SKM-1 treated with dmso at 0.1 percent for 144 hours (cell line): ENCODE measurements at regions not wholly inside any gene's neighbourhood (a gene's known extent, or its start where the extent isn't known, plus 50 kb on each side); places are given as distances from the start of the nearest gene placed in this dataset.
"Not testable (repeated sequence)": the region's sequence is repeated elsewhere in the genome, so short reads cannot be mapped to it uniquely, and the experiment has no call there.

ENCODE experiments used
- DNase-seq: peaks from one replicate; lab custom pipeline; 2025; ENCODE audit not compliant: unreplicated experiment; lab: John Stamatoyannopoulos, UW

DNA sequence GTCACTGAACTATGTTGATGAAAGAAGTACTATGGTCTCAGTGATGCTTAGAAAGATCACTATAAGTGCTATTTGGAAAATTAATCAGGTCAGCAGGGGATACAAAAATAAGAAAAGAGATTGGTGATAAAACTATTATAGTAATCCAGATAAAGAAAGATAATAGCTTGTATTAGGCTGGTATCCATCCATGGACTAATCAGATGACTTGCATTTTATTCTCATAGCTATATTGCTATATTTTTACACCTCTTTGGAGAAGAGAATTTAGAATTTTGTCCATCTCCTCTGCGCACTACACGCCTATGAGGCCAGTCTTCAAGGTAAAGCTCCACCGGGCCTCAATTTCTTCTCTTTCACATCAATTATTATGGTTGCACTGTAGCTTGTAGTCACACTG, 635.1 kb upstream of the DDX18 start:
- no peak for DNase-seq

DNA sequence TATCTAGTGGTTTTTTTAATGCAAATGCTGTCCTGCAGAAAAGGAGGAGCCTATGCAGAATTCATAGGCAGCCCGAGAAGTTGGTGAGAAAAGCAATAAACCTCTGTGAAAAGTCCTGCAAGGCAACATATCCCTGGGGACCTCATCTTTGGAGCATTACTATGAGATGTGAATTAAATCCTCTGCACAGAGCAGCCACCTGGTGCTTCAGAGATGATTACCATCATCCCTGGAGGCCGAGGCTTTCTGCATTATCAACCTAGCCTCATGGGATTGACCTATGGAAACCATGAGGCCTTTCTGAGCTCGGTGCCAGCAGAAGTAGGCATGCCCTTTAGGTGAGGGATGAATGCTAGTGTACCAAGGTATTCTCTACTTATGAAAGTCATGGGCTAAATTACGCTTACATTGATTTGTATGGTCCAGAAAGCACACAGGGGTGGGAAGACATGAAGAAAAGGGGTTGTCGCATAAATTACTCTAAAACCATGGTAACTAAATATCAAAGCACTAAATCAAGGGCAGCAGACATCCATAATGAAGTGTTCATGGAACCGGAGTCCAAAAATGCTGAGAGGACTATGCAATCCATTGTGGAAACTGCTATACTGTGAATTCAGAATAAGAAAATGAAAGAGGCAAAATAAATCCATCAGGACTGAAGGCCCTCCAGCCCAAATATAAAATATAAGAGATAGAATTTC, 623.5 kb upstream of the DDX18 start:
- DNase-seq = no peak

DNA sequence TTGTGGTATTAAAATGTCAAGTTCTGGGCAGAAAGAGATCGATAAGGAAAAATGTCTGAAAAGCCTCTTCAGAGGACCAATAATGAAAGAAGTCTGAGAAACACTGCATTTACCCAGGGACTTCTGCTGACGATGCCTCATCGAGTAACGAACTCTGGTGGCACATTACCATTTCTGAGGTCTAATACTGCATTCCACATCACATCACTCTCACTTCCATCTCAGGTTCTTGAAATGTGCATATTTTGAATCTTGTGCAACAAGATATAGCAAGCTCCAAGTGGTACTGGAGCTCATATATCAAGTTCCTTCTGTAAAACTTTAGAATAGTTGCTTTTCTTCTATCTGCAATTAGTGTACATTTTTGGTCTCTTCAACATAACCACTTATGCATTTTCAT, 619.1 kb upstream of the DDX18 start:
- no peak for DNase-seq

DNA sequence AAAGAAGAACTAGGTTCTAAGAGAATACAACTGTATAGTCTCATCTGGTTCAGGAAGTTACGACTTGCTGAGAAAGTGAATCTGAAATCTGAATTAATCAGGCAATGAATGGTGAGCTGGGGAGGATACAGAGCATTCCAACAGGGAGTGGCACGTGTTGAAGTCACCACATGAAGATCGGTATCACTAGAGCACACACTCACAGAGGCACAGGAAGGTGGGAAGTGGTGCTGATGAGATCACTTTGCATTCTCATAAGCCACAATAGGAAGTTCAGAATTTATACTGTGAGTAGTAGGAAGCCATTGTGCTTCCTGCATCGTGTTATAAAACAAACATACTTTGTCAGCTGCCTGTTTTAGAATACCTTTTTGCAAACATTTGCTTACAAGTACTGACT, 615.0 kb upstream of the DDX18 start:
- no peak for DNase-seq

DNA sequence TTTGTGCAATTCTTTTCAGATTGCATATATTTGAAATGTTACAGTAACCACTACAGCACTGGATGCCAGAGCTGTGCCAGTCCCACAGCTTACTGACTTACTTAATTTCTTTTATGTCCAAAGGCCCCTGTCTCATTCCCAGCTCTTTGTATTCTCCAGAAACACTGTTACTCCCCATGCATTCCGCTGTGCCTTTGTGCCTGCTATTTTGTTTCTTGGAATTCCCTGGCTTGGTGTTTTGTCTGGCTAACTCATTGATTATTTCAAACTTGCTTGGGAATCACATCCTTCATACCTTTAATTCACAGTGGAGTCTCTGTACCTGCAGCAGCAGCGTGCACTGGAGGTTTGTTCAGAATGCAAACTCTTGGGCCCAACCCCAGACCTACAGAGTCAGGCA, 601.9 kb upstream of the DDX18 start:
- DNase-seq = no peak

DNA sequence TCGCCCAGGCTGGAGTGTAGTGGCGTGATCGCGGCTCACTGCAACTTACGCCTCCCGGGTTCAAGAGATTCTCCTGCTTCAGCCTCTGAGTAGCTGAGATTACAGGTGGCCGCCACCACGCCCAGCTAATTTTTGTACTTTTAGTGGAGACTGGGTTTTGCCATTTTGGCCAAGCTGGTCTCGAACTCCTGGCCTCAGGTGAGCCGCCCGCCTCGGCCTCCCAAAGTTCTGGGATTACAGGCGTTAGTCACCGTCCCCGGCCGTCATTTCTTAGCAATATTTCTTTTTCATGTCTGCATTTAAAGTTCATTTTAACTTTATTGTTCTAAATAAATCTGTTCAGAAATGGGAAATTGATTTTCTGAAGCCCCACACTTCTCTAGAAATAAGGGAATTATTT, 597.3 kb upstream of the DDX18 start:
- no peak for DNase-seq

DNA sequence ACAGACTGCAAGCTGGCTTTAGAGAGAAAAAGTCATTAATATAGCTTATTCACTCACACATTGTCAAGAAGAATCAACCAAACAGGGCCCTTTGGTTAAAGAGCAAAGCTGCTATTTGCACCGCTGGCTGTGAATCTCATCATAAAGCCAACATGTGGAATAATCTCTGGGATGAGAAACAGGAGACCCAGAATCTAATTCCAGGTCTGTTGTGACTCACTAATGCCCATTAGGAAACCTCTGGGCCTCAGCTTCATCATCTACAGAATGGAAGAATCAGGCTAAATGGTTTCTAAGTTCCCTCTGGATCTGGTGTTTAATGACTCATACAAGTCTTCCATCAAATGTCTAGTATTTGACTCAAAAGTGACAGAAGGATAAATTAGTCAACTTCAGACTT, 591.7 kb upstream of the DDX18 start:
- no peak for DNase-seq

DNA sequence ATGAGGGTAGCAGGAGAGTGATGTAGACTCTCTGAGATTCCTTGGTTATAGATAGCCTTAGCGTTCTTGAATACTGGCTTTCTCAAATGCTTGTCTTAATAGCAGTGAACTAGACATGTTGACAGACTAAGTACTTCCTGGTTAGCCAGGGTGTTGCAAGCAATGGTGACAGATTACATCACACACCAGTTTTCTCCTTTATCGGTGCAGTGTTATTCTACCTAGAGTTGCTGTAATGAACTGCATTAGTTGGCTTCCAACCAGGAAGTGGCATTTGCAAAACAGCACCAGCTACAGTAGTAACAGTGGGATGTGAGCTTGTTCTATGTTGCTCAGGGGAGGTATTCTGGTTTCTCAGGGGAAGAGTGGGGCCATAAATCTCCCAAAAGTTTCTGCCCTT, 582.2 kb upstream of the DDX18 start:
- peak; percentile 89 for DNase-seq

DNA sequence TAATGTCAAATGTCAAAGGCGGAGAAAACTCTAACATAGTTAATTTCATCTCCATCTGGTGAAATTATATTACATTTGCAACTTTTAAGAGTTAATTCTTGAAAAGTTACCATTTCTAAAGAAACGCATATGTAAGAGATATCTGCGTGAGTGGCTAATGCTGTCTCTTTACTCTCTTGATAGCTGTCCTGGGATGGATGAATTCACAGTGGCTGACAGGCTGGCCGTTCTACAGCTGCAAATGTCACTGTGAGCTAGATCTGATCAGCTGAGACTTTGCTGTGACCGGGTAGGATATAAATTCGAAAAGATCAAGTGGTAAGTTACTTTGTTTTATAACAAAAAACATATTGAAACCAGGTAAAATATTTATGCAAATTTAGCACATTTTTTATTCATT, 557.1 kb upstream of the DDX18 start:
- DNase-seq = no peak

DNA sequence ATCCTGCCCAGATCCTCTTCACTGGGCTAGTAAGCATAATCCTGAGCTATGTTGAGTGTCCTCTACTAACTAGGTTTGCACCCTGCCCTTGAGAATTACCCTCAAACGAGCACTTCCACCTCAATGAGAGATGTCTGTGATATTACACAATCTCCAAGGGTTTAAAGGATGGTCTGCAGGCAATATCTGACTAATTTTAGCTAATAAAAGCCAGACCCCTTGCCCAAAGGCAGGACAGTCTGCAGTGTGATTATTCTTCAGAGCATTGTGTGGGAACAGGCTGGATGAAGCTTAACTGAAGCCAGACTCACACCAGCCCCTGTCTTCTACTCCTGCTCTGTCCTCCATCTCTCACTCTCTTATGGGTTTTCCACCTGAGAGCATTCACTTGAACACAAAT, 544.9 kb upstream of the DDX18 start:
- no peak for DNase-seq

DNA sequence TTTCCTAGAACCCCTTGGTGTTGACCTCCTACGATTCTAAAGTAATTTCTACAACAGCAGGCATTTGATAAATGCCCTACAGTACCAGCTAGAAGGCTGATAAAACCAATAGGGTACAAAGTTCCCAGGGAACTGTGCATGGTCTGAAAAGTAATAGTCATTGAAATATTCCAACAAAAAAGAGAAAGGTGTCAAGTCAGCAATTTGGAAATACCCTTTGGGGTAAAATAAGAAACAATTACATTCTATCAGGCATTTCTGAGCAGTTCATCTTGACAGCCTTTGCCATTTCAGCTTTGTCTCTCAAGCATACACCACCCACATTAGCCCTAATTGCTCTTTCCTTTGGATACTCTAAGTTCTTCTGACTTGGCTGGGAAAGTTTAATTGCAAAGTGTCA, 542.9 kb upstream of the DDX18 start:
- no peak for DNase-seq

DNA sequence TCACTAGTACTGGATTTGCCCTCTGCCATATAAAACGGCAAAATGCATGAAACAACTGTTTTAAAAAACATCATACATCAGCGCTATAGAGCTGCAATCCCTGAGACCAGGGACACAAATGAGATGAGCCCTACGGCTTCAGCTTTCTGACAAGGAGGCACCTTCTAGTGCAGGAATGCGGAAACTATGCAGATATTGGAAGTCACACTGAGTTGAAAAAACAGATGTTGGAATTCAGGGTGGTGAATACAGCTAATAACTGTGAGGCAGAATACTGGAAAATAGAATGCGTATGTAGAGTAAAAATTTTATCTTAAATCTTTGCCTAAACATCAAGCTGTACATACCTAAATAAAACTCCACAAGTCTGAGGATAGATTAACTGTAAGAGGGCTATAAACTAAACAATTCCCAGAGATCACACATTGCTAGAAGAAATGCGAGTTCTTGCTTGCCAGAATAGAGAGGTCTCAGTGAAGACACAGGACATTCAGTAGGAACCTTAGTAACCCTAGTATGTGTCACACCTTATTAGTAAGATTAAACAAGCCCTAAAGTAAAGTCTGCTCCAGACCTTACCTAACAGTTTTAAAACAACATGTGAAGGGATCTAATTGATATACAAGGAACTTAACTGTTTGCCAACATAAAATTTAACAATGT, 541.4 kb upstream of the DDX18 start:
- no peak for DNase-seq

DNA sequence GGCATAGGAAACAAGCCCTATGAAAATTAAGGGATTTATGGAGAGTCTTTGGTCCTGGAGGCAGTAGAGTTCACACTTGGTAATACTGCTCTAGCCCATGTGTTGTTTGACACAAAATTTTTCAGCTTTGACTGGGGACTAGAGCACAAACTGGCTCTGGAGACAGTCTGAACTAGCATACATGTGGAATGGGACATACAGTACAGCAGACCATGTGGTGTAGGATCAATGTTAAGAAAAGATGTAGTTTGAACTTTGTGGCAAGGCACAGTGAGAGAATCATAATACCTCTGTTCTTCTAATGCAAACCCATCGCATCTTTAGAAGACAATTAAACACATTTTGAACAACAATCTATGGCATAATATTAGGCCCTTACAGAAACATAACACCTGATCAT, 521.5 kb upstream of the DDX18 start:
- DNase-seq = no peak

DNA sequence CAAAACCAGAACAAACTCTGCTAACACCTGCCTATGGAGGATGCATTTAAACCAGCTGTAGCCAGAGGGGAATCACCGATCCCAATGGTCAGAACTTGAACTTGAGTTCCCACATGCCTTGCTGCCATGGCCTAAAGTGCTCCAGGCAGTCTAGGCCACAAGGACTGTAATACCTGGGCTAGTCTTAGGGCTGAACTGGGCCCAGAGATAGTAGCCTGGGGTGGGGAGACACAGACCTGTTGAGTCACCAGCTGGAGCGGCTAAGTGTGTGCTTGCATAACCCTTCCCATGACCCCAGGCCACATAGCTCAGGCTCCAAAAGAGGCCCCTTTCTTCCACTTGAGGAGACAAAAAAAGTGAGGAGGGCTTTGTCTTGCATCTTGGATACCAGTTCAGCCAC, 515.0 kb upstream of the DDX18 start:
- no peak for DNase-seq

DNA sequence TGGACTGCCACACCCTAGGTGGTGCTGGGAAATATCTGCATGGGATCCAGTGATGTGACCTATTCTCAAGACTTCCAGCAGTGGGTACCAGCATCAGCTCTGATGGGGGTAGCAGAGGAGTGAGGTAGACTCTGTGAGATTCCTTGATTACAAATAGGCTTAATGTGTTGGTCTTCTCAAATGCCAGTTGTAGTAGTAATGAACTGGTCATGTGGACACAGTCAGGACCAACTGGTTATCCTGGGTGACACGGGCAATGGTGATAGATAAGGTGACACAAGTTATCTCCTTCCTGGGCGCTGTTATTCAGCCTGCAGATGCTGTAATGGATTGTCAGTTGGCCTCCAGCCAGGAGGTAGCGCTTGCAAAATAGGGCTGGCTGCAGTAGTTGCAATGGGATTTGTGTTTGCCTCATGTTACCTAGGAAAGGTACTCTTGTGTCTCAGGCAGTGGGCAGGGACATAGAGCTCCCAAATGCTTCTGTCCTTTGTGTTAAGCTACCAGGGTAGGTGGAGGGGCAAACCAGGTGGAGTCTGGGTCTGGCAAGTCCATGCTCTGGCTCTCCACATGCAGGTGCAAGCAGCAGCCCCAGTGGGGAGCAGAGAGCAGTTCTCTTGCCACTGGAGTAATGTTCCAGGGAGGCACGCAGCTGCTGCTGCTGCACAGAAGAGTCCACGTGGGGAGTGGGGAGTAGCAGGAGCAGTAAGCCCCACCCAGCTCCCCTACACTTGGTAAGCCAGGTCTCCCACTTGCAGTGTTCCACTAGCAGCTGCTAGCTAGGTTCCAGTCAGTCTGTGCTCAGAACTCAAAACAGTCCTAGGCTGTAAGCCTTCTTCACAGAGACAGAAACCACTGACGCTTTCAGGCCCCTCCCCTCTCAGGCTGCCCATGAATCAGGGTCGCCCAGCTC, 505.4 kb upstream of the DDX18 start:
- DNase-seq = no peak

DNA sequence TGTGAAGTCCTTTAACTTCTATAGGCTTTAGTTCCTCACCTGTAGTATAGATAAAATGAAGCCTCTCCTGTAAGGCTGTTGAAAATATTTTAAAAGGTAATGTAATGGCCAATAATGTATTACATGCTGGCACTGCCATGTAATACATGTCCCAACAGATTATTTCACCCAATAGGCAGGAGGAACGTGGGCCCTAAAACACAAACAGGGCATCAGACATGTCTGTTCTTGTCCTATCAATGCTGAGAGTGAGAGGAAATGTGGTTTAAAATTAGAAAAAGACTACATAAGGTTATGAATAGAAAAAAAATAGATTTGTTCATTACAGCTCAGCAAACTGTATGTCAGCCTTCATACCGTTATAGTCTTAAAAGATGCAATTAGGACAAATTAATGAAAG, 492.7 kb upstream of the DDX18 start:
- no peak for DNase-seq

DNA sequence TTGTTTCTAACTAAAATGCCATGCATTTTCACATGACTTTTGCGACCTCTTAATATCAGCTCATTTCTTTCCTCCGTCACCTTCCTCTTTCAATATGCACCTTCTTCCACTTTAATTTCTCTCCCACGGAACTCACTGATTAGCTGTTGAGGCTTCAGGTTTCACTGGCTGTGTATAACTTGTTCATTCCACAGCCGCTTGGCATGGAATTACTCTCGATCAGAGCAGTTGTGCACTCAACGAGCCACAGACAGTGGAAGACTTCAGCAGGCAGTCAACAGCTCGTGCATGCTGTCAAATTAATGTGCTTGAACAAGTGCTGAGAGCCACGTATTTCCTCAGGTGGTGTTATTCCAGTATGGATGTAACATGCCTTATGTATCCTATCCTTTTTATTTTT, 491.2 kb upstream of the DDX18 start:
- no peak for DNase-seq

DNA sequence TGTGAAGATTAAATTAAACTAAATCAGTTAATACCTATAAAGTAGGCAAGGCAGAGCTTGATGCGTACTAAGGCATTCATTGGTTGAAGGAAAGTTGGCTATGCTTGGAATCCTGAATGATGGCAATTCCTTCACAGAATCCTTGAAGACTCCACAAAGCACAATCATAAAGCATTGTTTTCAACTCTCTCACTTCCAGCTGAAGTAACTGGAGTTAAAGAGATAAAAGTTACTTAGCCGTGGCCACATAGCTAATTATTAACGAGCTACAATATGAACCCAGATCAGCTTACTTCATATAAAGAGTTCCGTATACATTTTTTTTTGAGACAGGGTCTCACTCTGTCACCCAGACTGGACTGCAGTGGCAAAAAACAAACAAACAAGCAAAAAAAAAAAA, 483.9 kb upstream of the DDX18 start:
- no peak for DNase-seq

DNA sequence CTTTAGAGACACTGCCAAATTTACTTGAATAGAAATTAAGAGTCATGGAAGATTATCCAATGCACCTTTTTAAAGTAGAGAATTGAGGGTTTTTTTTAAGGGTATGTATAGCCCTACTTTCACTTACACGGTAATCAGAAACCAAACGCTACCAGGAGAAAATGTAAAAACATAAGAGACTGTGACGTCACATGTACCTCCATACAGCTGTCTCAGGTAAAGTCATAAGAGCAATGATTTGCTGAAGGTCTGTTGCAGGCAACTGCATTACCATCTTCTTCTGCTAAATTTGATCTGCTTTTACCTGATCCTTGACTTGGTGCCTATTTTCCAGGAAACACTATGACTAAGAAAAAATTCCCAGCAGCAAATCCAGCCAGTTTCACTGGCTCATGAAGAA, 478.5 kb upstream of the DDX18 start:
- DNase-seq = no peak

DNA sequence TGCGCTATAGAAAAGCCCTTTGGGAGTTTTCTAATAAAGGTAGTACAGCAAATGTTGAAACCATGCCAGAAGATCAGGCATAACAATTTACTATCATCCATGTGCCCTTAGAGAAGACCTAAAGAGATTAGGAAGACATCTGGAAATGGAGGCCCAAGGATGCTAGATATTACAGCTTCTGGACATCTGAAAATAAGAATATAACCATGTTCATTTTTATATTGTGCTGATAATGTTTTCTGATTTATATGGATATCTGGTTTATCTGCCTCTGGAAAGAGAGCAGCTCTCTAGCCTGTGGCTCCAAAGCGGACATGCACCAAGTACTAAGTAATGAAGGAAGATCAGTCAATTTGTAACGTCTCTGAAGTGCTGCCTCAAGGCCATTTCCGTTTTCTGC, 478.0 kb upstream of the DDX18 start:
- DNase-seq = no peak

DNA sequence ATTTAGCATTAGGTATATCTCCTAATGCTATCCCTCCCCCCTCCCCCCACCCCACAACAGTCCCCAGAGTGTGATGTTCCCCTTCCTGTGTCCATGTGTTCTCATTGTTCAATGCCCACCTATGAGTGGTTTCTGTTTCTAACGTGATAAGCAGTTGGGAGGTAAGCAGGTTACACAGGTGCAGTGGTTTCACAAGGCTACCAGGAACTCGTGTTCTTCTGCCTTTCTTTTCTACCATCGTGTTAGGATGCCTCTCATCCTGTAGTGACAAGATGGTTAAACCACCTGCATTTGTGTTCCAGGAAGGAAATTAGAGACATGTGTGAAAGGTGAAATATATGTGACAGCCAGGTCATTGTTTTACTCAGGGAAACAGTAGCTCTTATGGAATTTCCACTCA, 476.5 kb upstream of the DDX18 start:
- DNase-seq = not testable (repeated sequence)

DNA sequence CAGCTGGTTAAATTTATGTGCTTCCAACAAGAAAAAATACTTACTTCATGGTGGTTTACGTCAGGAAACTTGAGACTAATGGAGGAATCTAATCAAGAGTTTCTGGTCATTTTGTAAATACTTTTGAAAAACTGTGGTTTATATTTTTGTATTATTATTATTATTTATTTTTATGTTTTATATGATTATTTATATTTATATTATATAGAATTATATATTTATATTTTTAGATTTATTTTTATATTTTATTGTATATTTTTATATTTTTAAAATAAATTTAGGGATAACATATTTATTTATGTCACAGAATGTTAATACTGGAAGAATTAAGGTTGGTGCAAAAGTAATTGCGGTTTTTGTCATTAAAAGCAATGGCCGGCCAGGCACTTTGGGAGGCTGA, 474.5 kb upstream of the DDX18 start:
- no peak for DNase-seq
